ENCODE measurements at regions not wholly inside any gene's neighbourhood (a gene's known extent, or its start where the extent isn't known, plus 50 kb on each side); places are given as distances from the start of the nearest gene placed in this dataset.

DNA sequence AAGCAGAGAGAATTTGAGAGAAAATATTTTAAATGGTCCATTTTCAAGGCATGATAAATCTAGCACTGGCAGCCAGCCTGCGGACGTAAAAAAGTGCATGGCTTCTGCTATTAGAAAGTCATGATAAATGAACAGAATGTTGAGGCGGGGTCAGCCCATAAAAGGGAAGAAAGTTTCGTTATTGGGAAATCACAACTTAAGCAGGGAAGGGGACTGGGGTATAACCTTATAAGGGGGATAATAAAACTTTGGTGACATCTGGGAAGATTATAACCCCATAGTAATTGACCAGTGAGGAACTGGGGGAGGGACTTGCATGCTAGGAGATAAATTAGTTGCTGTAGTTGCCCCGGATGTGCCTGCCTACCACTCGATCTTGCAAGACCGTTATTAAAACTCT is 88.4 kb upstream of the PLSCR4 start:
- Histone ChIP-seq H2AFZ (ENCODE audit: low read depth, low read length) (no peak overlapping the region), H4K20me1 (ENCODE audit: insufficient read depth) (no peaks in the 10 kb centered on the region), H3K4me2 (ENCODE audit: low read length) (no peak overlapping the region), H3K27ac (ENCODE audit: low read length) (no peak overlapping the region), H3K4me3 (ENCODE audit: low read length) (no peak overlapping the region), H3K36me3 (ENCODE audit: insufficient read depth, low read length) (no peaks in the 10 kb centered on the region), H3K9me3 (ENCODE audit: low read length) (no peaks in the 10 kb centered on the region), H3F3A (ENCODE audit: insufficient read depth, low read length, poor library complexity, severe bottlenecking) (no peaks in the 10 kb centered on the region), H3K9me2 (ENCODE audit: insufficient read depth, low read length) (no peaks in the 10 kb centered on the region), H3K79me2 (replicated peaks; ENCODE audit: insufficient read depth, low read length) (no peaks in the 10 kb centered on the region), H3K9ac (ENCODE audit: low read length) (no peak overlapping the region), H3K27me3 (ENCODE audit: insufficient read depth, low read depth, low read length) (no peaks in the 10 kb centered on the region)
- TF ChIP-seq RAD21 (conservative IDR thresholded peaks at IDR 0.05) = no peak
- no peak for TF ChIP-seq MXI1 (conservative IDR thresholded peaks at IDR 0.05; ENCODE audit: poor library complexity, severe bottlenecking)
- TF ChIP-seq, protein P1, sequence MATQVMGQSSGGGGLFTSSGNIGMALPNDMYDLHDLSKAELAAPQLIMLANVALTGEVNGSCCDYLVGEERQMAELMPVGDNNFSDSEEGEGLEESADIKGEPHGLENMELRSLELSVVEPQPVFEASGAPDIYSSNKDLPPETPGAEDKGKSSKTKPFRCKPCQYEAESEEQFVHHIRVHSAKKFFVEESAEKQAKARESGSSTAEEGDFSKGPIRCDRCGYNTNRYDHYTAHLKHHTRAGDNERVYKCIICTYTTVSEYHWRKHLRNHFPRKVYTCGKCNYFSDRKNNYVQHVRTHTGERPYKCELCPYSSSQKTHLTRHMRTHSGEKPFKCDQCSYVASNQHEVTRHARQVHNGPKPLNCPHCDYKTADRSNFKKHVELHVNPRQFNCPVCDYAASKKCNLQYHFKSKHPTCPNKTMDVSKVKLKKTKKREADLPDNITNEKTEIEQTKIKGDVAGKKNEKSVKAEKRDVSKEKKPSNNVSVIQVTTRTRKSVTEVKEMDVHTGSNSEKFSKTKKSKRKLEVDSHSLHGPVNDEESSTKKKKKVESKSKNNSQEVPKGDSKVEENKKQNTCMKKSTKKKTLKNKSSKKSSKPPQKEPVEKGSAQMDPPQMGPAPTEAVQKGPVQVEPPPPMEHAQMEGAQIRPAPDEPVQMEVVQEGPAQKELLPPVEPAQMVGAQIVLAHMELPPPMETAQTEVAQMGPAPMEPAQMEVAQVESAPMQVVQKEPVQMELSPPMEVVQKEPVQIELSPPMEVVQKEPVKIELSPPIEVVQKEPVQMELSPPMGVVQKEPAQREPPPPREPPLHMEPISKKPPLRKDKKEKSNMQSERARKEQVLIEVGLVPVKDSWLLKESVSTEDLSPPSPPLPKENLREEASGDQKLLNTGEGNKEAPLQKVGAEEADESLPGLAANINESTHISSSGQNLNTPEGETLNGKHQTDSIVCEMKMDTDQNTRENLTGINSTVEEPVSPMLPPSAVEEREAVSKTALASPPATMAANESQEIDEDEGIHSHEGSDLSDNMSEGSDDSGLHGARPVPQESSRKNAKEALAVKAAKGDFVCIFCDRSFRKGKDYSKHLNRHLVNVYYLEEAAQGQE (IDR thresholded peaks at IDR 0.05; ENCODE audit: borderline replicate concordance) = no peak
- no peak for TF ChIP-seq POLR2AphosphoS5 (IDR thresholded peaks at IDR 0.05)
- no peak for TF ChIP-seq CTCF (IDR thresholded peaks at IDR 0.05; ENCODE audit: poor library complexity, severe bottlenecking)
- no peak for TF ChIP-seq EZH2 (IDR thresholded peaks at IDR 0.05; ENCODE audit: borderline replicate concordance, insufficient read depth, low read length, poor library complexity, severe bottlenecking)
- TF ChIP-seq EP300 (conservative IDR thresholded peaks at IDR 0.05; ENCODE audit: poor library complexity, severe bottlenecking) = no peak
- no peak for TF ChIP-seq TAF1 (IDR thresholded peaks at IDR 0.05; ENCODE audit: low read depth)
- TF ChIP-seq SMC3 (conservative IDR thresholded peaks at IDR 0.05; ENCODE audit: poor library complexity) = no peak

DNA sequence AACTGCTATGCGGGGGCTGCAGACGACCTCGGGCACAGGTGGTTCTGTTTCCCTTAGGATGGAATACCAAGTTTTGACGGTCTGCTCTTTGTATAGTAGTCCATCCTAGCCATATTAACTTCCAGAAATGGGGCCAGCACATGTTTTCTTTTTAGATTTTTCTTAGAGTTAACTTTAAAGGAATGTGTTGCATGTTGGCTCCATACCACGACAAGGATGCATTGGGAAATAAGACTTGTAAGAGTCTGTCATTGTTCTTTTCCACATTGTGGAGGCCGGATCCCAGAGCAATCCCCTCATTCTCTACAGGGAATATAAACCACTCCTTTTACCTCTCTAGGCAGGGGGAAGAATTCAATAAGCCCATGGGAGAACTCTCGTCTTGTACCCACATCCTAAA is 87.1 kb upstream of the PLSCR4 start:
- H3K4me3 ChIP-seq (ENCODE audit: low read length) = no peak overlapping the region
- no peak overlapping the region for H2AFZ ChIP-seq (ENCODE audit: low read depth, low read length)
- TF ChIP-seq, protein P1 (IDR thresholded peaks at IDR 0.05; ENCODE audit: borderline replicate concordance) = no peak
- no peak for TF ChIP-seq EZH2 (IDR thresholded peaks at IDR 0.05; ENCODE audit: borderline replicate concordance, insufficient read depth, low read length, poor library complexity, severe bottlenecking)
- no peak for TF ChIP-seq TAF1 (IDR thresholded peaks at IDR 0.05; ENCODE audit: low read depth)
- TF ChIP-seq POLR2AphosphoS5 (IDR thresholded peaks at IDR 0.05) = no peak
- no peak for TF ChIP-seq MXI1 (conservative IDR thresholded peaks at IDR 0.05; ENCODE audit: poor library complexity, severe bottlenecking)
- TF ChIP-seq CTCF (IDR thresholded peaks at IDR 0.05; ENCODE audit: poor library complexity, severe bottlenecking) = no peak
- TF ChIP-seq RAD21 (conservative IDR thresholded peaks at IDR 0.05) = no peak
- TF ChIP-seq EP300 (conservative IDR thresholded peaks at IDR 0.05; ENCODE audit: poor library complexity, severe bottlenecking) = no peak
- TF ChIP-seq SMC3 (conservative IDR thresholded peaks at IDR 0.05; ENCODE audit: poor library complexity) = no peak
- no peaks in the 10 kb centered on the region for H3K9me3 ChIP-seq (ENCODE audit: low read length)
- no peak overlapping the region for H3K4me2 ChIP-seq (ENCODE audit: low read length)
- no peak overlapping the region for H3K27ac ChIP-seq (ENCODE audit: low read length)
- H4K20me1 ChIP-seq (ENCODE audit: insufficient read depth) = no peaks in the 10 kb centered on the region
- no peaks in the 10 kb centered on the region for H3F3A ChIP-seq (ENCODE audit: insufficient read depth, low read length, poor library complexity, severe bottlenecking)
- H3K27me3 ChIP-seq (ENCODE audit: insufficient read depth, low read depth, low read length) = no peaks in the 10 kb centered on the region
- no peak overlapping the region for H3K9ac ChIP-seq (ENCODE audit: low read length)
- no peaks in the 10 kb centered on the region for H3K36me3 ChIP-seq (ENCODE audit: insufficient read depth, low read length)
- H3K9me2 ChIP-seq (ENCODE audit: insufficient read depth, low read length) = no peaks in the 10 kb centered on the region
- H3K79me2 ChIP-seq (replicated peaks; ENCODE audit: insufficient read depth, low read length) = no peaks in the 10 kb centered on the region

Data from neural cell (in vitro differentiated cells).